ENCODE measurements at regions not wholly inside any gene's neighbourhood (a gene's known extent, or its start where the extent isn't known, plus 50 kb on each side); places are given as distances from the start of the nearest gene placed in this dataset.

- TF ChIP-seq, protein P1, sequence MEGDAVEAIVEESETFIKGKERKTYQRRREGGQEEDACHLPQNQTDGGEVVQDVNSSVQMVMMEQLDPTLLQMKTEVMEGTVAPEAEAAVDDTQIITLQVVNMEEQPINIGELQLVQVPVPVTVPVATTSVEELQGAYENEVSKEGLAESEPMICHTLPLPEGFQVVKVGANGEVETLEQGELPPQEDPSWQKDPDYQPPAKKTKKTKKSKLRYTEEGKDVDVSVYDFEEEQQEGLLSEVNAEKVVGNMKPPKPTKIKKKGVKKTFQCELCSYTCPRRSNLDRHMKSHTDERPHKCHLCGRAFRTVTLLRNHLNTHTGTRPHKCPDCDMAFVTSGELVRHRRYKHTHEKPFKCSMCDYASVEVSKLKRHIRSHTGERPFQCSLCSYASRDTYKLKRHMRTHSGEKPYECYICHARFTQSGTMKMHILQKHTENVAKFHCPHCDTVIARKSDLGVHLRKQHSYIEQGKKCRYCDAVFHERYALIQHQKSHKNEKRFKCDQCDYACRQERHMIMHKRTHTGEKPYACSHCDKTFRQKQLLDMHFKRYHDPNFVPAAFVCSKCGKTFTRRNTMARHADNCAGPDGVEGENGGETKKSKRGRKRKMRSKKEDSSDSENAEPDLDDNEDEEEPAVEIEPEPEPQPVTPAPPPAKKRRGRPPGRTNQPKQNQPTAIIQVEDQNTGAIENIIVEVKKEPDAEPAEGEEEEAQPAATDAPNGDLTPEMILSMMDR (IDR thresholded peaks at IDR 0.05; ENCODE audit: insufficient read depth, low read depth, low read length) = no peak
- no peaks in the 10 kb centered on the region for H3K27me3 ChIP-seq (ENCODE audit: control insufficient read depth, insufficient read depth, low read length)
- CTCF ChIA-PET = interaction anchor here (0.6 to 0.9 kb wide), 2 partner anchors 205 to 372 kb away, joined by 3 read pairs; no protein-coding TSS in a partner anchor
- H3K36me3 ChIP-seq (ENCODE audit: control insufficient read depth, insufficient read depth, low read length) = no peaks in the 10 kb centered on the region
- H3K4me3 ChIP-seq (ENCODE audit: low read depth, low read length) = no peak overlapping the region
- POLR2A ChIA-PET = no interaction called here
- no peak for DNase-seq (ENCODE audit: low read depth)
These were observed 102.8 kb upstream of the TBC1D5 start for GRCh38 chr3:17845026-17845812.

DNA sequence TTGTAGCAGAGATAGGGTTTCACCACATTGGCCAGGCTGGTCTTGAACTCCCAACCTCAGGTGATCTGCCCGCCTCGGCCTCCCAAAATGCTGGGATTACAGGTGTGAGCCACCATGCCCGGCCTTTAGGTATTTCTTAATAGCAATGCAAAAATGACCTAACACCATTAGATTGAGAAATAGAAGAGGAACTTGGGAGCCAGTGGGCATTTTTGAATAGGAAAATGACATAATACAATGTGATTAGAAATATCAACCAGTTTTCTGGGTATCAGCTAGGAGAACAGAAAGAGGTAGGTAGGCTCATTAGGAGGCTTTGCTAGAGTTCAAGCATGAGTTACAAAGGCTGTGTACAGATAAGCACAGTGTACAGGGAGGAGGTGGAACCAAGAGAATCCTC is 101.8 kb upstream of the TBC1D5 start:
- TF ChIP-seq, protein P1 (IDR thresholded peaks at IDR 0.05; ENCODE audit: insufficient read depth, low read depth, low read length) = no peak
- ChIA-PET POLR2A (no interaction called here), CTCF (interaction anchor here (0.6 kb wide), 1 partner anchor 204 kb away, joined by 3 read pairs; no protein-coding TSS in a partner anchor)
- Histone ChIP-seq H3K27me3 (ENCODE audit: control insufficient read depth, insufficient read depth, low read length) (no peaks in the 10 kb centered on the region), H3K36me3 (ENCODE audit: control insufficient read depth, insufficient read depth, low read length) (no peaks in the 10 kb centered on the region), H3K4me3 (ENCODE audit: low read depth, low read length) (no peak overlapping the region)
- DNase-seq (ENCODE audit: low read depth) = no peak

DNA sequence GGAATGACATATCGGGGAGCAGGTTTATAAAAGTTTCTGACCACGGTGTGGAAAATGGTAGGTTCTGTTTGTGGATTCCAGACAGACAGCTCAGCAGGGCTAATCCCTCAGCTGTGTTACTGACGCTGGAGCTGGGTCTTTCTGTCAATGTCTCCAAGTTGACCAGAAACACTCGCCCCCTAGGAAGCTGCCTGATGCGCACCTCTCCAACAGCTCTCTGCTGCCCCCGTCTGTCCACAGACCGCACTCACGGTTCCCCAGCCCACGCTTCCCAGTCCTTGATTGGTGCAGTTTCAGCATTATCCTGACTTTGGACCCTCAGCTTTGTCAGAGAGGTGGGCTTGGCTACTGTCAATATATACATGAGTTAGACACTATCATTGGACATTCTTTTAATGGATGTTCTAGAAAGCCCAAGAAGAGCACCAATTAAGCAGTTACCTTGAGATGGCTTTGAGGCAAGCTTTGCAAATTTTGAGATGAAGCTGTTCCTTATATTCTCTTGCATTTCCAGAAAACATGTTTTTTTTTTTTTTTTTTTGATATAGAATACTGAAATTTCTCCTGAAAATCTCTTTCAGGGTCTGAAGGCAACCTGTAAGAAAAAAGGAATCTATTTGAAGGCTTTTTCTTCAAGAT is 98.9 kb upstream of the TBC1D5 start:
- Histone ChIP-seq H3K27me3 (ENCODE audit: control insufficient read depth, insufficient read depth, low read length) (no peaks in the 10 kb centered on the region), H3K36me3 (ENCODE audit: control insufficient read depth, insufficient read depth, low read length) (no peaks in the 10 kb centered on the region), H3K4me3 (ENCODE audit: low read depth, low read length) (no peak overlapping the region)
- ChIA-PET CTCF (interaction anchor here (0.5 to 4.1 kb wide), 51 partner anchors 10 to 1287 kb away, joined by 3 to 67 read pairs (median 4); no protein-coding TSS in a partner anchor), POLR2A (no interaction called here)
- no peak for DNase-seq (ENCODE audit: low read depth)
- TF ChIP-seq, protein P1 (IDR thresholded peaks at IDR 0.05; ENCODE audit: insufficient read depth, low read depth, low read length) = peak; percentile 98

- Histone ChIP-seq H3K36me3 (ENCODE audit: control insufficient read depth, insufficient read depth, low read length) (no peaks in the 10 kb centered on the region), H3K27me3 (ENCODE audit: control insufficient read depth, insufficient read depth, low read length) (no peaks in the 10 kb centered on the region), H3K4me3 (ENCODE audit: low read depth, low read length) (no peak overlapping the region)
- no peak for DNase-seq (ENCODE audit: low read depth)
- ChIA-PET CTCF (interaction anchor here (0.6 to 4.1 kb wide), 44 partner anchors 9 to 648 kb away, joined by 3 to 67 read pairs (median 4); no protein-coding TSS in a partner anchor), POLR2A (no interaction called here)
- TF ChIP-seq, protein P1 (IDR thresholded peaks at IDR 0.05; ENCODE audit: insufficient read depth, low read depth, low read length) = no peak
These were observed 98.2 kb upstream of the TBC1D5 start for GRCh38 chr3:17840651-17841050.

- TF ChIP-seq, protein P1 (IDR thresholded peaks at IDR 0.05; ENCODE audit: insufficient read depth, low read depth, low read length) = no peak
- no peak overlapping the region for H3K4me3 ChIP-seq (ENCODE audit: low read depth, low read length)
- no peak for DNase-seq (ENCODE audit: low read depth)
- no peaks in the 10 kb centered on the region for H3K36me3 ChIP-seq (ENCODE audit: control insufficient read depth, insufficient read depth, low read length)
- no peaks in the 10 kb centered on the region for H3K27me3 ChIP-seq (ENCODE audit: control insufficient read depth, insufficient read depth, low read length)
- ChIA-PET POLR2A (no interaction called here), CTCF (interaction anchor here (0.7 to 4.1 kb wide), 18 partner anchors 9 to 425 kb away, joined by 3 to 67 read pairs (median 6); no protein-coding TSS in a partner anchor)
These were observed 97.7 kb upstream of the TBC1D5 start for GRCh38 chr3:17840126-17840525.

Data from BJ (cell line).